GM12875 (cell line): ENCODE measurements at regions not wholly inside any gene's neighbourhood (a gene's known extent, or its start where the extent isn't known, plus 50 kb on each side); places are given as distances from the start of the nearest gene placed in this dataset.
"Not testable (repeated sequence)": the region's sequence is repeated elsewhere in the genome, so short reads cannot be mapped to it uniquely, and the experiment has no call there.

ENCODE experiments used
- H3K4me3 ChIP-seq: one replicate; pipeline ENCODE4 v1.5.1; 2011; ENCODE audit warnings: low read depth, low read length, control low read depth
- TF ChIP-seq, protein P1 (sequence below): IDR thresholded peaks from 2 replicates; pipeline ENCODE4 v1.5.1; 2011; ENCODE audit warnings: low read depth, mild to moderate bottlenecking, control low read depth, inconsistent platforms, low read length, moderate library complexity, borderline replicate concordance; ENCODE audit not compliant: insufficient read depth

GRCh38 chr17:445839-446238 lies 93.2 kb upstream of the RPH3AL start, which contains the start of gene RFLNB:
Gene RFLNB (minus strand): TSS chr17:445939.
- H3K4me3 ChIP-seq, result not testable (repeated sequence)

DNA sequence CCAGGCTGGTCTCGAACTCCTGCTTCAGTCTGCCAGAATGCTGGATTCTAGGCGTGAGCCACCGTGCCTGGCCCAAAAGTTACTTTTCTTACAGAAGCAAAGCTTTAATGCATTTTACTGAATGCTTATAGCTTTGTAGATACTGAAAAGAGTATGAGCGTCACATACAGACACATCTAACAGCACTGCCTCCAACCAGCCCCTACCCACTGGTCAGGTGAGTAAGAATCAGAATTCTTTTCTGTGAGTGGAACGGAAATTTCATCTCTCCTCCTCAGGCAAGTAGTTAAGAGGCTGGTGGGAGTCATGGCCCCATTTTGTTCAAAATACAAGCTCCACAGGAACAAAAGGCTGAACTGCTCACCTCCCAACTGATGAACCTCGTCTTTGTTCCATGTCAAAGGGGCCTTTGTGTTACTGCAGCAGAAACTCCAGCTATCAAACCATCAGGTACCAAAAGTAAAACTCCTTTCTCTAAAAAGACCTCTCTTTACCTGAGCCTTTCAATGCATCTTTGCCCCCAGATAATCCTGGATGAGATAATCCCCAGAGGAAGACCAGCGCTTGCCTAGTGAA lies 92.4 kb upstream of the RPH3AL start:
- no peak overlapping the region for H3K4me3 ChIP-seq
- TF ChIP-seq, protein P1, sequence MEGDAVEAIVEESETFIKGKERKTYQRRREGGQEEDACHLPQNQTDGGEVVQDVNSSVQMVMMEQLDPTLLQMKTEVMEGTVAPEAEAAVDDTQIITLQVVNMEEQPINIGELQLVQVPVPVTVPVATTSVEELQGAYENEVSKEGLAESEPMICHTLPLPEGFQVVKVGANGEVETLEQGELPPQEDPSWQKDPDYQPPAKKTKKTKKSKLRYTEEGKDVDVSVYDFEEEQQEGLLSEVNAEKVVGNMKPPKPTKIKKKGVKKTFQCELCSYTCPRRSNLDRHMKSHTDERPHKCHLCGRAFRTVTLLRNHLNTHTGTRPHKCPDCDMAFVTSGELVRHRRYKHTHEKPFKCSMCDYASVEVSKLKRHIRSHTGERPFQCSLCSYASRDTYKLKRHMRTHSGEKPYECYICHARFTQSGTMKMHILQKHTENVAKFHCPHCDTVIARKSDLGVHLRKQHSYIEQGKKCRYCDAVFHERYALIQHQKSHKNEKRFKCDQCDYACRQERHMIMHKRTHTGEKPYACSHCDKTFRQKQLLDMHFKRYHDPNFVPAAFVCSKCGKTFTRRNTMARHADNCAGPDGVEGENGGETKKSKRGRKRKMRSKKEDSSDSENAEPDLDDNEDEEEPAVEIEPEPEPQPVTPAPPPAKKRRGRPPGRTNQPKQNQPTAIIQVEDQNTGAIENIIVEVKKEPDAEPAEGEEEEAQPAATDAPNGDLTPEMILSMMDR, result no peak

DNA sequence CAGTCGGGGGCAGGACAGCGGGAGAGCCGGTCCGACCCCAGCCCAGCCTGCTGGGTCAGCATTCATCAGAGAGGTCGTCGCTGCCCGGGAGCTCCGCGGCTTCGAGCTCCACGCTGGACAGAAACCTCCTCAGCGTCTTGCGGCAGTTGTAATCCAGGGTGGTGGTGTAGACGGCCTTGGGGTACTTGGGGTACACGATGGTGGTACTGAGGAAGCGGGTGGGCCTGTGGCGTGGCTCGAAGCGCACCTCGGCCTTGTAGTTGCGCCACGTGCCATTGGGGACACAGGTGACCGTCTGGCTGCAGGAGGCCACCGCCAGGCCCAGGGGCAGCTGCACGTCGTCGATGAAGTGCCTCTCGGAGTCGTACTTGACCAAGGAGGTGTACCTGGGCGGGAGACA lies 90.5 kb upstream of the RPH3AL start:
- no peak overlapping the region for H3K4me3 ChIP-seq

GRCh38 chr17:441155-441950 lies 88.7 kb upstream of the RPH3AL start:
- H3K4me3 ChIP-seq, result no peak overlapping the region
- TF ChIP-seq, protein P1, result no peak

More for the DNA sequence above, 90.5 kb upstream of the RPH3AL start:
- TF ChIP-seq, protein P1, result no peak

DNA sequence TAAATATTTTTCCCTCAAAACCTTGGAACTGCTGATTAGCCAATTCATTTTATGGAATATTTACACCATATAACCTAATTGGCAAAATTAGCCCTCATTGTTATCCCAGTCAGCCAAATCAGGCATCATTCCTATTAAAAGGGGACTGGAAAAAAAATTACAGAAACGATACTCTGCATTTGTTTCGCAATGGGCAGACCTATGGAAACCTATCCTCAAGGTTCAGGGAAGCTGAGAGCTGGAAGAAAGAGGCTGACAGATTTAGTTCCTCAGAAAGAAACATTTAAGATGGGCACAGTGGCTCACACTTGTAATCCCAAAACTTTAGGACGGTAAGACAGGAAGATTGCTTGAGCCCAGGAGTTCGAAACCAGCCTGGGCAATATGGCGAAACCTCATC lies 85.6 kb upstream of the RPH3AL start:
- TF ChIP-seq, protein P1, result no peak
- H3K4me3 ChIP-seq, result no peak overlapping the region

GRCh38 chr17:437545-437944 lies 84.9 kb upstream of the RPH3AL start:
- H3K4me3 ChIP-seq, result no peak overlapping the region
- TF ChIP-seq, protein P1, result no peak

GRCh38 chr17:436571-436970 lies 84.0 kb upstream of the RPH3AL start:
- TF ChIP-seq, protein P1, result no peak
- H3K4me3 ChIP-seq, result no peak overlapping the region

DNA sequence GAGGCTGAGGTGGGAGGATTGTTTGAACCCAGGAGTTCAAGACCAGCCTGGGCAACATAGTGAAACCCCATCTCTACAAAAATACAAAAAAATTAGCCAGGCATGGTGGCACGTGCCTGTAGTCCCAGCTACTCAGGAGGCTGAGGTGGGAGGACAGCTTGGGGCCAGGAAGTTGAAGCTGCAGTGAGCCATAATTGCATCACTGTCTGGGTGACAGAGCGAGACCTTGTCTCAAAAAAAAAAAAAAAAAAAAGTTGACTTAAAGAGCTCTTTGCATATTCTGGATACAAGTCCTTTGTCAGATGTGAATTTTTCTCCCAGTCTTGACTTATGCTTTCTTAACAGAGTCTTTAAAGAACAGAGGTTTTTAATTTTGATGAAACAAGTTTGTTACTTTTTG lies 79.9 kb upstream of the RPH3AL start:
- H3K4me3 ChIP-seq, result not testable (repeated sequence)
